M059J (cell line): ENCODE measurements at regions not wholly inside any gene's neighbourhood (a gene's known extent, or its start where the extent isn't known, plus 50 kb on each side); places are given as distances from the start of the nearest gene placed in this dataset.
"Not testable (repeated sequence)": the region's sequence is repeated elsewhere in the genome, so short reads cannot be mapped to it uniquely, and the experiment has no call there.

Experiments
- DNase-seq: peaks from one replicate; pipeline ENCODE4 v3.0.0-alpha.2; 2012; ENCODE audit warnings: low read depth

GRCh38 chr3:195999176-195999575 is 82.7 kb downstream of the TFRC start:
- not testable (repeated sequence) for DNase-seq

GRCh38 chr3:195996314-195996713 is 85.6 kb downstream of the TFRC start:
- not testable (repeated sequence) for DNase-seq

- peak; percentile 12 for DNase-seq
Observed at GRCh38 chr3:195994343-195994742, 86.0 kb upstream of the TNK2 start.

GRCh38 chr3:195993671-195994070 is 85.3 kb upstream of the TNK2 start:
- DNase-seq: not testable (repeated sequence)

- DNase-seq: not testable (repeated sequence)
Observed at GRCh38 chr3:195992956-195993595, 84.7 kb upstream of the TNK2 start.

- not testable (repeated sequence) for DNase-seq
Observed at GRCh38 chr3:195991986-195992385, 83.6 kb upstream of the TNK2 start.

- DNase-seq: not testable (repeated sequence)
Observed at GRCh38 chr3:195991243-195991642, 82.9 kb upstream of the TNK2 start.

GRCh38 chr3:195990841-195991174 is 82.5 kb upstream of the TNK2 start:
- not testable (repeated sequence) for DNase-seq

- peak; percentile 75 for DNase-seq
Observed at GRCh38 chr3:195989921-195990840, 81.8 kb upstream of the TNK2 start.

- DNase-seq: not testable (repeated sequence)
Observed at GRCh38 chr3:195989197-195989920, 81.0 kb upstream of the TNK2 start.

GRCh38 chr3:195988764-195989163 is 80.4 kb upstream of the TNK2 start:
- not testable (repeated sequence) for DNase-seq

- not testable (repeated sequence) for DNase-seq
Observed at GRCh38 chr3:195987001-195987400, 78.7 kb upstream of the TNK2 start.

GRCh38 chr3:195986576-195986975 is 78.2 kb upstream of the TNK2 start:
- DNase-seq: not testable (repeated sequence)

GRCh38 chr3:195985348-195985920 is 77.1 kb upstream of the TNK2 start:
- not testable (repeated sequence) for DNase-seq

GRCh38 chr3:195984392-195985030 is 76.2 kb upstream of the TNK2 start:
- not testable (repeated sequence) for DNase-seq

GRCh38 chr3:195983880-195984279 is 75.5 kb upstream of the TNK2 start:
- not testable (repeated sequence) for DNase-seq

GRCh38 chr3:195982754-195983153 is 74.4 kb upstream of the TNK2 start:
- not testable (repeated sequence) for DNase-seq

GRCh38 chr3:195981778-195982177 is 73.4 kb upstream of the TNK2 start:
- not testable (repeated sequence) for DNase-seq

GRCh38 chr3:195979877-195980276 is 71.5 kb upstream of the TNK2 start:
- DNase-seq: not testable (repeated sequence)

GRCh38 chr3:195978585-195978984 is 70.2 kb upstream of the TNK2 start:
- not testable (repeated sequence) for DNase-seq

- not testable (repeated sequence) for DNase-seq
Observed at GRCh38 chr3:195976876-195977275, 68.5 kb upstream of the TNK2 start.
